RWPE1 (cell line): ENCODE measurements at regions not wholly inside any gene's neighbourhood (a gene's known extent, or its start where the extent isn't known, plus 50 kb on each side); places are given as distances from the start of the nearest gene placed in this dataset.
A peak's percentile ranks its signal among the peaks of the same experiment; 100 is the strongest.

ENCODE experiments used
- CTCF ChIA-PET: fragments of 350-600 bp; sonication (Branson Sonifier 250); formaldehyde crosslinking; extraction: SDS; loops from one replicate; lab custom pipeline; 2021; lab: Yijun Ruan, JAX
- POLR2A ChIA-PET: fragments of 400-600 bp; formaldehyde crosslinking; extraction: SDS; loops from one replicate; lab custom pipeline; 2020; ENCODE audit warnings: antibody characterized with exemption; ENCODE audit not compliant: low non-redundant PET; lab: Yijun Ruan, JAX
- DNase-seq: peaks from one replicate; pipeline ENCODE4 v3.0.0; 2012; ENCODE audit warnings: low spot score
- H3K27ac ChIP-seq: fragments of 450-650 bp; 2 replicates; pipeline ENCODE4 v1.5.1; 2017
- CTCF ChIP-seq: fragments of 450-650 bp; conservative IDR thresholded peaks from 2 replicates; pipeline ENCODE4 v1.5.1; 2017; ENCODE audit warnings: low read depth, mild to moderate bottlenecking

DNA sequence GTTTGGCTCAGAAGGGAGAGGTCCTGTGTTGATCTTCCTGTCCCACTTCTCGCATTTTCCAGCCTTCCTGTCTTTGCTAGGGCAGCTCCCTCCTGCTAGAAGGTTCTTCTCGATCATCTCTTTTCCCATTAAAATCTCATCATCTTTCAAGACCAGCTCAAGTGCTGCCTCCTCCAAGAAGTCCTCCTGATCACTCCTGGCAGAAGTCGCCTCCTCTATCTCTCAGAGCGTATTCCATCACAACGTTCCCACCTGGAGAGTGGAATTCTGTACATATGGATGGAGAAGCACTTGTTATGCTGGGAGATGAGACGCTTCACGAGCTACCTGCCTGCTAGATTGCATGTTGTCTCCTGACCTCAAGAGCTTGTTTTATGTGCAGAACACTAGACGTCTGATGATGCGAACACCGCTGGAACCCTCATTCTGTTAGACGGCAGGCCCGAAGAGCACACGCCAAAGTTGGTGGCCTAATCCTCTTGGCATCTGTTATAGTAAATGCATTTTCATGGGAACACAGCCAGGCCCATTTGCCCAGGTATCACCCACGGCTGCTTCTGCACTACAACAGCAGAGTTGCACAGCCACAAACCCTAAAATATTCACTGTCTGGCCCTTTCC is 68.0 kb upstream of the INSIG1 start:
- no peak for DNase-seq
- CTCF ChIA-PET = interaction anchor here (0.9 kb wide), 1 partner anchor 127 kb away, joined by 3 read pairs; no protein-coding TSS in a partner anchor
- TF ChIP-seq CTCF = no peak
- POLR2A ChIA-PET = interaction anchor here (0.5 kb wide), 1 partner anchor 75 kb away, joined by 6 read pairs; no protein-coding TSS in a partner anchor
- peak overlapping the region; percentile 82 for H3K27ac ChIP-seq

- peak; percentile 97 for DNase-seq
- ChIA-PET POLR2A (interaction anchor here (0.5 kb wide), 1 partner anchor 75 kb away, joined by 6 read pairs; no protein-coding TSS in a partner anchor), CTCF (interaction anchor here (0.9 kb wide), 1 partner anchor 127 kb away, joined by 3 read pairs; no protein-coding TSS in a partner anchor)
- TF ChIP-seq CTCF = no peak
- H3K27ac ChIP-seq = peak overlapping the region; percentile 82
Observed at GRCh38 chr7:155230169-155230593, 67.5 kb upstream of the INSIG1 start.

DNA sequence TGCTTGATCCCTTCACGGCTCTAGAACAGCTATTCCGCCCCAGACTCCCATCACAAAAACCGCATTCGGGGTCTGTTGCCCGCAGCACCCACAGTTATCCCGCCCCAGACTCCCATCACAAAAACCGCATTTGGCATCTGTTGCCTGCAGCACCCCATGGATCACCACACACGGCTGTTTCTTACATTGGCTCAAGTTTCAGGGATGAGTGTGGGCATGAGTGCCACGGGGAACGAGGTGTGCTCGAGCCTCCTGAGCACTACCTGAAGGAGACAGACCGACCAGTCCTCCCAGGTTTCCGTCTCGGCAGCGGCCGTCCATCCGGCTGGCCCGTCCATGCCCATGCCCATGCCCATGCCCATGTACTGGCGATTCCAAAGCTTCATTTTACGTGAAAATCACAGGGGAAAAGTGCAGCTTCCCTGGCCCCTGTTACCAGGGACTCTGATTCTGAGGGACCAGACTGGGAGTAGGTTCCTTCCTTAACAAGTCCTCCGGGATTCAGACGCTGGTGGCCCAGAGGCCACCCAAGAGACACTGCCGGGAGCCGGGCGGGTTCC is 66.4 kb upstream of the INSIG1 start:
- CTCF ChIA-PET = no interaction called here
- TF ChIP-seq CTCF = no peak
- no peak for DNase-seq
- POLR2A ChIA-PET = no interaction called here
- H3K27ac ChIP-seq = peak overlapping the region; percentile 82

DNA sequence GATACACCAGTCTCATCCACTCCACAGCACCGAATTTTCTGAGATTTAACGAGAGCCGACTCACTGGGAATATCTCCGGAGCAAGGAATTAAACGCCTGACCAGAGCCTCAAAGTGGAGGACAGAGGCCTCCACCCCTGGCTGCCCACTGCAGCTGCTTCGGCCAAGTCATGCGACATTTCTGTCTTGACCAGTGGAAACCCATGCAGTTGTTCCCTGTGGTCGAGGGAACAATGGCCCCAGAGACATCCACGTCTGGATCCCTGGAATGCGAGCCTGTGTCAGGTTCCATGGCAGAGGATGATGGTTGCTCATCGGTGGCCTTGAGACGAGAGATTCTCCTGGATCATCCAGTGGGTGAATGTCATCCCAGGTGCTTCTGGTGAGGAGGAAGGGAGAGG is 65.7 kb upstream of the INSIG1 start:
- DNase-seq = no peak
- CTCF ChIA-PET = no interaction called here
- no peak for TF ChIP-seq CTCF
- POLR2A ChIA-PET = no interaction called here
- no peak overlapping the region; the same call in 1 of the 2 replicates for H3K27ac ChIP-seq

GRCh38 chr7:155232911-155233310 is 64.8 kb upstream of the INSIG1 start:
- DNase-seq = no peak
- H3K27ac ChIP-seq = no peak overlapping the region
- TF ChIP-seq CTCF = no peak
- ChIA-PET POLR2A (no interaction called here), CTCF (no interaction called here)

- ChIA-PET CTCF (no interaction called here), POLR2A (no interaction called here)
- H3K27ac ChIP-seq = no peak overlapping the region
- no peak for DNase-seq
- TF ChIP-seq CTCF = no peak
Observed at GRCh38 chr7:155233311-155234157, 64.1 kb upstream of the INSIG1 start.
